ENCODE measurements at regions not wholly inside any gene's neighbourhood (a gene's known extent, or its start where the extent isn't known, plus 50 kb on each side); places are given as distances from the start of the nearest gene placed in this dataset.

- no peak overlapping the region for H3K27ac ChIP-seq (ENCODE audit: low read length)
- H3K4me3 ChIP-seq (ENCODE audit: low read length): no peak overlapping the region
- H3K36me3 ChIP-seq (ENCODE audit: insufficient read depth, low read depth, low read length): no peaks in the 10 kb centered on the region
- H3K4me1 ChIP-seq (ENCODE audit: insufficient read depth, low read length): peaks cover 13% of the 10 kb centered on the region
- no peak overlapping the region for H3K9ac ChIP-seq (ENCODE audit: low read depth, low read length)
- no peaks in the 10 kb centered on the region for H3K9me3 ChIP-seq (ENCODE audit: insufficient read depth, low read depth, low read length)
- H3K27me3 ChIP-seq (ENCODE audit: insufficient read depth, low read length): peaks cover 22% of the 10 kb centered on the region
Observed at GRCh38 chr9:38342532-38342931, 50.0 kb upstream of the ALDH1B1 start.

- no peaks in the 10 kb centered on the region for H3K36me3 ChIP-seq (ENCODE audit: insufficient read depth, low read depth, low read length)
- no peak overlapping the region for H3K9ac ChIP-seq (ENCODE audit: low read depth, low read length)
- H3K9me3 ChIP-seq (ENCODE audit: insufficient read depth, low read depth, low read length): no peaks in the 10 kb centered on the region
- peaks cover 18% of the 10 kb centered on the region for H3K27me3 ChIP-seq (ENCODE audit: insufficient read depth, low read length)
- H3K27ac ChIP-seq (ENCODE audit: low read length): no peak overlapping the region
- no peak overlapping the region for H3K4me3 ChIP-seq (ENCODE audit: low read length)
- peaks cover 8% of the 10 kb centered on the region for H3K4me1 ChIP-seq (ENCODE audit: insufficient read depth, low read length)
Observed at GRCh38 chr9:38342096-38342495, 50.4 kb upstream of the ALDH1B1 start.

GRCh38 chr9:38339496-38339895 is 53.0 kb upstream of the ALDH1B1 start:
- Histone ChIP-seq H3K9ac (ENCODE audit: low read depth, low read length) (no peak overlapping the region), H3K36me3 (ENCODE audit: insufficient read depth, low read depth, low read length) (no peaks in the 10 kb centered on the region), H3K9me3 (ENCODE audit: insufficient read depth, low read depth, low read length) (no peaks in the 10 kb centered on the region), H3K27me3 (ENCODE audit: insufficient read depth, low read length) (no peaks in the 10 kb centered on the region; the same call in 1 of the 2 replicates), H3K4me3 (ENCODE audit: low read length) (no peak overlapping the region), H3K4me1 (ENCODE audit: insufficient read depth, low read length) (no peaks in the 10 kb centered on the region), H3K27ac (ENCODE audit: low read length) (no peak overlapping the region)

GRCh38 chr9:38339087-38339486 is 53.4 kb upstream of the ALDH1B1 start:
- Histone ChIP-seq H3K4me3 (ENCODE audit: low read length) (no peak overlapping the region), H3K27ac (ENCODE audit: low read length) (no peak overlapping the region), H3K36me3 (ENCODE audit: insufficient read depth, low read depth, low read length) (no peaks in the 10 kb centered on the region), H3K4me1 (ENCODE audit: insufficient read depth, low read length) (no peaks in the 10 kb centered on the region), H3K9ac (ENCODE audit: low read depth, low read length) (no peak overlapping the region), H3K27me3 (ENCODE audit: insufficient read depth, low read length) (no peaks in the 10 kb centered on the region; the same call in 1 of the 2 replicates), H3K9me3 (ENCODE audit: insufficient read depth, low read depth, low read length) (no peaks in the 10 kb centered on the region)

DNA sequence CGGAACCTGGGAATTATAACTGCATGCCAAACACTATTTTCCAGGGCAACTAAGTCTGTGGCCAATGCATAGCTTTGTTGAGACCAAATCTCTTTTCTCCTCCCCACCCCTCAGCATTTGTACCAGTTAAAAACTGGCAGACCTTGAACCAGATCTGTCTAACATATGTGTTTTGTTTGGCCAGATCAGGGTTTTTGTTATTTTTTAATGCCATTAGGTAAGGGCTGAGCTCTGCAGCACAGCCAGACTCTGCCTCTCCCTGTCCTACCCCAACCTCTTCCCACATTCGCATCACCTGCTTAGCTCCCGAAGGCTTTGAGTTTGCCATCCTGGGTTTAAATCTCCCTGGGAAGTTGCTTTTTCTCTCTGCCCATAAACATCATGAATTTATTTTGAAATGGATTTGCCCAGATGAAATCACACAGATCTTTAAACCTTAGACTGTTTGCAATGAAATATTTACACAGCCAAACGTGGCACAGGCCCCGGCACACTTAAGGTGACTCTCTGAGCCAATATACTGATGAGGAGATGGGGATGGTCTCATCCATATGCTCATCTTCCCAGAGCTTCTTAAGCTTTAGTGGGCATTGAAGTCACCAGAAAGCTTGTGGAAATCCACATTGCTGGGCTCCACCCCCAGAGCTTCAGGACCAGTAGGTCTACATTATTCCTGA is 54.0 kb upstream of the ALDH1B1 start:
- no peaks in the 10 kb centered on the region for H3K36me3 ChIP-seq (ENCODE audit: insufficient read depth, low read depth, low read length)
- no peak overlapping the region for H3K4me3 ChIP-seq (ENCODE audit: low read length)
- no peak overlapping the region for H3K9ac ChIP-seq (ENCODE audit: low read depth, low read length)
- no peak overlapping the region for H3K27ac ChIP-seq (ENCODE audit: low read length)
- no peaks in the 10 kb centered on the region for H3K4me1 ChIP-seq (ENCODE audit: insufficient read depth, low read length)
- H3K27me3 ChIP-seq (ENCODE audit: insufficient read depth, low read length): no peaks in the 10 kb centered on the region; the same call in 1 of the 2 replicates
- H3K9me3 ChIP-seq (ENCODE audit: insufficient read depth, low read depth, low read length): no peaks in the 10 kb centered on the region

- H3K27ac ChIP-seq (ENCODE audit: low read length): no peak overlapping the region
- H3K4me1 ChIP-seq (ENCODE audit: insufficient read depth, low read length): no peaks in the 10 kb centered on the region
- no peak overlapping the region for H3K9ac ChIP-seq (ENCODE audit: low read depth, low read length)
- H3K27me3 ChIP-seq (ENCODE audit: insufficient read depth, low read length): no peaks in the 10 kb centered on the region; the same call in 1 of the 2 replicates
- no peaks in the 10 kb centered on the region for H3K9me3 ChIP-seq (ENCODE audit: insufficient read depth, low read depth, low read length)
- no peaks in the 10 kb centered on the region for H3K36me3 ChIP-seq (ENCODE audit: insufficient read depth, low read depth, low read length)
- no peak overlapping the region for H3K4me3 ChIP-seq (ENCODE audit: low read length)
Observed at GRCh38 chr9:38337706-38338264, 54.7 kb upstream of the ALDH1B1 start.

DNA sequence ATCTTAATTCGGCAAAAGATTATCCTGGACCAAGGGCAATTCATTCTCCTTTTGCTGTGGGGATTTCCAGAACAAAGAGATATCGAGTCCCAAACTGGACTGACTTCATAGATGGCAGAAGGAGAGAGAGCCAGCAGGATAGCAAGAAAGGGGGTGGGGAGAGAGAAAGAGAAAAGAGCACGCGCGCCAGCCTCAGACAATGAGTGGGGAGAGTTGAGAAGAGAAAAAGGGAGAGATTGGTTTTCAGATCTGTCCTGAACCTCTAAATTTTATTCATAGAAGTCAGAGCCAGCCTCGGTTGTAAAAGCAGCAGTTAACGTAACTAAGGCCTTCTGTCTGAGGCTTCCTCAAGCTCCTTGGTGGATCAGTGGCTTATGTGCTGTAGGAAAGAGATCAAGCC is 55.3 kb upstream of the ALDH1B1 start:
- Histone ChIP-seq H3K9me3 (ENCODE audit: insufficient read depth, low read depth, low read length) (no peaks in the 10 kb centered on the region), H3K4me1 (ENCODE audit: insufficient read depth, low read length) (no peaks in the 10 kb centered on the region), H3K4me3 (ENCODE audit: low read length) (no peak overlapping the region), H3K27me3 (ENCODE audit: insufficient read depth, low read length) (no peaks in the 10 kb centered on the region; the same call in 1 of the 2 replicates), H3K9ac (ENCODE audit: low read depth, low read length) (no peak overlapping the region), H3K36me3 (ENCODE audit: insufficient read depth, low read depth, low read length) (no peaks in the 10 kb centered on the region), H3K27ac (ENCODE audit: low read length) (no peak overlapping the region)

DNA sequence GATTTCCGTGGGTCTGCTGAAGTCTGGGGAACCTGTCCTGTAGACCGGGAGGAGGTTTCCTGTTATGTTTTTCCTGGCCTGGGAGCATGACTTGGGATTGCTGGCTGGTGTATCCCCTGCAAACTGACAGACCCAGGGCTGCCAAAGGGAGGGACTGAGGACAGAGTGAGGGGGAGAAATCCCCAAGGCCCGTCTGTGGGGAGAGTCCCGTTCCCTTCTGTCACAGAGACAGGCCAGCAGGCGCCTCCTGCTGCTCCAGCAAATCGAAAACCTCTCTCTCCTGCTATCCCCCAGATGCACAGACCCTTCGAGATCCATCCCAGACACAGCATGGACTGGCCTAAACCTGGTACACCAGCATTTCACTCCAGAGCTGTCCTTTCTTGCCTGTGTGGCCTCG is 56.2 kb upstream of the ALDH1B1 start:
- Histone ChIP-seq H3K4me1 (ENCODE audit: insufficient read depth, low read length) (no peaks in the 10 kb centered on the region), H3K9ac (ENCODE audit: low read depth, low read length) (no peak overlapping the region), H3K27ac (ENCODE audit: low read length) (no peak overlapping the region), H3K36me3 (ENCODE audit: insufficient read depth, low read depth, low read length) (no peaks in the 10 kb centered on the region), H3K27me3 (ENCODE audit: insufficient read depth, low read length) (no peaks in the 10 kb centered on the region; the same call in 1 of the 2 replicates), H3K9me3 (ENCODE audit: insufficient read depth, low read depth, low read length) (no peaks in the 10 kb centered on the region), H3K4me3 (ENCODE audit: low read length) (no peak overlapping the region)

DNA sequence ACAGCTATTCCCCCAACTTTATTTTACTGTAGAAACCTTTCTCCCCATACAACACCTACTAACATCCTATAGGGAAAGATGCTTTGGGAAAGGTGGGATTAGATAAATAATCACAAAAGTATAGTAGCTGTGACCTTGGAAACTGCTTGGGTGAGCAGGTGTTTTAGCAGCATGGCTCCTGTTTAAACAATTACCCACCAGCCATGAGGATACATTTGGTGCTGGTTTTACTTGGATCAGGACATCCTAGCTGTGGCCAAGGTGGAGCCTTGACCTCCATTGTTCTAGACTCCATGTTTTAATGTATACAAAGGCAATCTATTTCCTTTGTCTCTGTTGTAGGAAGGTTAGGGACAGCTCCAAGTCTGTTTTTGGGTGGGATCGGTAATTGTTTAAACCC is 56.8 kb upstream of the ALDH1B1 start:
- no peaks in the 10 kb centered on the region for H3K27me3 ChIP-seq (ENCODE audit: insufficient read depth, low read length)

GRCh38 chr9:38334234-38334633 is 58.3 kb upstream of the ALDH1B1 start:
- Histone ChIP-seq H3K9me3 (ENCODE audit: insufficient read depth, low read depth, low read length) (no peaks in the 10 kb centered on the region), H3K27me3 (ENCODE audit: insufficient read depth, low read length) (no peaks in the 10 kb centered on the region), H3K9ac (ENCODE audit: low read depth, low read length) (no peak overlapping the region), H3K27ac (ENCODE audit: low read length) (no peak overlapping the region), H3K36me3 (ENCODE audit: insufficient read depth, low read depth, low read length) (no peaks in the 10 kb centered on the region), H3K4me3 (ENCODE audit: low read length) (no peak overlapping the region), H3K4me1 (ENCODE audit: insufficient read depth, low read length) (no peaks in the 10 kb centered on the region)

More for the DNA sequence above, 56.8 kb upstream of the ALDH1B1 start:
- H3K9me3 ChIP-seq (ENCODE audit: insufficient read depth, low read depth, low read length): no peaks in the 10 kb centered on the region
- no peak overlapping the region for H3K9ac ChIP-seq (ENCODE audit: low read depth, low read length)
- H3K27ac ChIP-seq (ENCODE audit: low read length): no peak overlapping the region
- no peak overlapping the region for H3K4me3 ChIP-seq (ENCODE audit: low read length)
- H3K4me1 ChIP-seq (ENCODE audit: insufficient read depth, low read length): no peaks in the 10 kb centered on the region
- no peaks in the 10 kb centered on the region for H3K36me3 ChIP-seq (ENCODE audit: insufficient read depth, low read depth, low read length)

GRCh38 chr9:38333047-38333446 is 59.5 kb upstream of the ALDH1B1 start:
- no peak overlapping the region for H3K9ac ChIP-seq (ENCODE audit: low read depth, low read length)
- H3K27me3 ChIP-seq (ENCODE audit: insufficient read depth, low read length): no peaks in the 10 kb centered on the region

GRCh38 chr9:38332625-38333024 is 59.9 kb upstream of the ALDH1B1 start:
- Histone ChIP-seq H3K27me3 (ENCODE audit: insufficient read depth, low read length) (no peaks in the 10 kb centered on the region), H3K4me3 (ENCODE audit: low read length) (no peak overlapping the region), H3K9ac (ENCODE audit: low read depth, low read length) (no peak overlapping the region), H3K36me3 (ENCODE audit: insufficient read depth, low read depth, low read length) (no peaks in the 10 kb centered on the region), H3K9me3 (ENCODE audit: insufficient read depth, low read depth, low read length) (no peaks in the 10 kb centered on the region), H3K27ac (ENCODE audit: low read length) (no peak overlapping the region), H3K4me1 (ENCODE audit: insufficient read depth, low read length) (no peaks in the 10 kb centered on the region)

More at GRCh38 chr9:38333047-38333446, 59.5 kb upstream of the ALDH1B1 start:
- Histone ChIP-seq H3K4me3 (ENCODE audit: low read length) (no peak overlapping the region), H3K36me3 (ENCODE audit: insufficient read depth, low read depth, low read length) (no peaks in the 10 kb centered on the region), H3K27ac (ENCODE audit: low read length) (no peak overlapping the region), H3K4me1 (ENCODE audit: insufficient read depth, low read length) (no peaks in the 10 kb centered on the region), H3K9me3 (ENCODE audit: insufficient read depth, low read depth, low read length) (no peaks in the 10 kb centered on the region)
